ENCODE measurements at regions not wholly inside any gene's neighbourhood (a gene's known extent, or its start where the extent isn't known, plus 50 kb on each side); places are given as distances from the start of the nearest gene placed in this dataset.

DNA sequence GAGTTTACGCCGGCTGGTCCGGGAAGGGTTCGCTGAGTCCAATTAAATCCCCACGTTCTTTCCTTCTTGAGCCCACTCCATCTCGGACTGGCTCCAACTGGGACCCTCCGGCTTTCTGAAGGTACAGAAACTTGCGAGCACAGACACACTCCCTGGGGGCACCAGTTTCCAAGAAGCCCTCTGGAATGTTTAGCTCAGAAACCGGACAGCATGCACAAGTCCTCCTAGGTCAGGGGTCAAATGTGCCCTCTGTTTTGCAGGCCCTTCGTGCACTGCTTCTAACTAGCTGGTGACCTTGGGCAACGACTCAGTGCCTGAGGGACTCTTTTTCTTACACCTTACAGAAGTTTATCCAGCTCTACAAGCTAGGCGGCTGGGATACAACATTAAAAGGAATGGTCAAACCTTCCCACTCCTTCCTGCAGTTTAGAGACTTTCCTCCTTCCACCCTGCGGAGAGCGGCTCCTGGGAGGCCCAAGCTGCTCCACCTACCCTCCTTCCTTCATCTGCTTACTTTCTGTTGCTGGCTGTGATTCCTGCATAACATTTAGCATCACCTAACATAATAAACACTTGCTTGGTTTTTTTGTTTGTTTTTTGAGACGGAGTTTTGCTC, 275.5 kb downstream of the BCOR start:
- intact Hi-C loops (cut with DNase I; ENCODE audit: low total_unique reads), result loop anchor here (5.0 kb wide), 1 partner anchor 765 kb away; no protein-coding TSS in a partner anchor
- TF ChIP-seq, protein P1, sequence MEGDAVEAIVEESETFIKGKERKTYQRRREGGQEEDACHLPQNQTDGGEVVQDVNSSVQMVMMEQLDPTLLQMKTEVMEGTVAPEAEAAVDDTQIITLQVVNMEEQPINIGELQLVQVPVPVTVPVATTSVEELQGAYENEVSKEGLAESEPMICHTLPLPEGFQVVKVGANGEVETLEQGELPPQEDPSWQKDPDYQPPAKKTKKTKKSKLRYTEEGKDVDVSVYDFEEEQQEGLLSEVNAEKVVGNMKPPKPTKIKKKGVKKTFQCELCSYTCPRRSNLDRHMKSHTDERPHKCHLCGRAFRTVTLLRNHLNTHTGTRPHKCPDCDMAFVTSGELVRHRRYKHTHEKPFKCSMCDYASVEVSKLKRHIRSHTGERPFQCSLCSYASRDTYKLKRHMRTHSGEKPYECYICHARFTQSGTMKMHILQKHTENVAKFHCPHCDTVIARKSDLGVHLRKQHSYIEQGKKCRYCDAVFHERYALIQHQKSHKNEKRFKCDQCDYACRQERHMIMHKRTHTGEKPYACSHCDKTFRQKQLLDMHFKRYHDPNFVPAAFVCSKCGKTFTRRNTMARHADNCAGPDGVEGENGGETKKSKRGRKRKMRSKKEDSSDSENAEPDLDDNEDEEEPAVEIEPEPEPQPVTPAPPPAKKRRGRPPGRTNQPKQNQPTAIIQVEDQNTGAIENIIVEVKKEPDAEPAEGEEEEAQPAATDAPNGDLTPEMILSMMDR (IDR thresholded peaks at IDR 0.05), result no peak
- TF ChIP-seq POLR2AphosphoS5 (IDR thresholded peaks at IDR 0.05), result no peak
- TF ChIP-seq POLR2A (IDR thresholded peaks at IDR 0.05), result no peak
- H3K4me1 ChIP-seq, result no peaks in the 10 kb centered on the region
- no peaks in the 10 kb centered on the region for H3K36me3 ChIP-seq
- peaks cover 0 to 8% of the 10 kb centered on the region in 2 donors for H3K9me3 ChIP-seq
- DNase-seq (ENCODE audit: low spot score in 2 of 2), result no peak
- no peak overlapping the region for H3K4me3 ChIP-seq
- no peak overlapping the region for H3K27ac ChIP-seq
- H3K27me3 ChIP-seq, result peaks cover 0 to 80% of the 10 kb centered on the region in 2 donors

GRCh38 chrX:39823424-39823823, 274.3 kb downstream of the BCOR start:
- DNase-seq (ENCODE audit: low spot score in 2 of 2), result no peak
- no peak overlapping the region for H3K4me3 ChIP-seq
- TF ChIP-seq, protein P1 (IDR thresholded peaks at IDR 0.05), result no peak
- TF ChIP-seq POLR2AphosphoS5 (IDR thresholded peaks at IDR 0.05), result no peak
- TF ChIP-seq POLR2A (IDR thresholded peaks at IDR 0.05), result no peak
- intact Hi-C loops (cut with DNase I; ENCODE audit: low total_unique reads), result loop anchor here (5.0 kb wide), 1 partner anchor 766 kb away; no protein-coding TSS in a partner anchor
- peaks cover 0 to 8% of the 10 kb centered on the region in 2 donors for H3K9me3 ChIP-seq
- no peak overlapping the region for H3K27ac ChIP-seq
- no peaks in the 10 kb centered on the region for H3K4me1 ChIP-seq
- H3K36me3 ChIP-seq, result no peaks in the 10 kb centered on the region
- peaks cover 0 to 68% of the 10 kb centered on the region in 2 donors for H3K27me3 ChIP-seq

- intact Hi-C loops (cut with DNase I; ENCODE audit: low total_unique reads), result loop anchor here (5.0 kb wide), 1 partner anchor 767 kb away; no protein-coding TSS in a partner anchor
- Histone ChIP-seq H3K27ac (no peak overlapping the region), H3K4me1 (no peaks in the 10 kb centered on the region), H3K36me3 (no peaks in the 10 kb centered on the region), H3K4me3 (no peak overlapping the region), H3K9me3 (peaks cover 0 to 8% of the 10 kb centered on the region in 2 donors), H3K27me3 (peaks cover 0 to 68% of the 10 kb centered on the region in 2 donors)
- TF ChIP-seq POLR2A (IDR thresholded peaks at IDR 0.05), result no peak
- no peak for TF ChIP-seq POLR2AphosphoS5 (IDR thresholded peaks at IDR 0.05)
- TF ChIP-seq, protein P1 (IDR thresholded peaks at IDR 0.05), result no peak
- DNase-seq (ENCODE audit: low spot score in 2 of 2), result no peak
These were observed 273.9 kb downstream of the BCOR start for GRCh38 chrX:39823854-39824253.

DNA sequence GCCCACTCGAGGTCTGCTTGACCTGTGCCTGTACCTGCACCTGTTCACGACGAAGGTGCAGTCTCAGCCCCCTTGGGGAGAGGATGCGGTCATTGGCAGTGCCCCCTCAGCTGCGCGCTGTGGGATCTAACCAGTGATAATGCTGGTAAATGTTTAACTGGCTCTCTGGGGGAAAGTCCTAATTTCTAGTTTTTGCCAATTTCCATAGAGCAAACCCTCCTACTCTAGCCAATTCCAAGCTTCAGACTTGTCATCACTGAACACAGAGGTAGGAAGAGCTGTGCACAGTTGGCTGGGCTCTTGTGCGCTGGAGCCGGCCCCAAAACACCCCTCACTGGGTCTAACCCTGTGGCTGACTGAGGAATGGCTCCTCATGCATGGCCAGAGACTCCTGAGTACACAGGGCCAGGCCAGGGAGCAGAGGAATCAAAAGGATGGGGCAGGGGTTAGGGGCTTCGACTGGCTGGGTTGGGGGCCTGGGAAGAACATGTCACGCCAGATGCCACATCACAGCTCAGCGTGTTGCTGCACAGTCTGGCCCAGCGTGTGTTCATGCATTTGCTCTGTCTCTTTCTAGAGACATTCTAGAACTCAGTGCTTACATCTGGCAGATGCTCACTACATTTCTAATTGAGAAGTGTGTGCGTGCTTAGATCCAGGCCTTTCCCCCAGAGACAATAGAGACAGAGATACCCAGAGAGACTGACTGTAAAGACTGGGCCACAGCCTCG, 270.8 kb downstream of the BCOR start:
- Histone ChIP-seq H3K36me3 (no peaks in the 10 kb centered on the region), H3K4me1 (no peaks in the 10 kb centered on the region), H3K4me3 (no peak overlapping the region), H3K27ac (no peak overlapping the region), H3K27me3 (peaks cover 0 to 44% of the 10 kb centered on the region in 2 donors), H3K9me3 (peaks cover 3 to 8% of the 10 kb centered on the region in 2 donors)
- DNase-seq (ENCODE audit: low spot score in 2 of 2), result no peak
- TF ChIP-seq POLR2AphosphoS5 (IDR thresholded peaks at IDR 0.05) (no peak), POLR2A (IDR thresholded peaks at IDR 0.05) (no peak)
- TF ChIP-seq, protein P1 (IDR thresholded peaks at IDR 0.05), result no peak
- intact Hi-C loops (cut with DNase I; ENCODE audit: low total_unique reads), result no loop called here

GRCh38 chrX:39827951-39828350, 269.8 kb downstream of the BCOR start:
- peaks cover 0 to 8% of the 10 kb centered on the region in 2 donors for H3K9me3 ChIP-seq
- TF ChIP-seq POLR2A (IDR thresholded peaks at IDR 0.05), result no peak
- TF ChIP-seq POLR2AphosphoS5 (IDR thresholded peaks at IDR 0.05), result no peak
- TF ChIP-seq, protein P1 (IDR thresholded peaks at IDR 0.05), result no peak
- no peaks in the 10 kb centered on the region for H3K4me1 ChIP-seq
- H3K27me3 ChIP-seq, result peaks cover 0 to 48% of the 10 kb centered on the region in 2 donors
- no peak for DNase-seq (ENCODE audit: low spot score in 2 of 2)
- no peak overlapping the region for H3K27ac ChIP-seq
- no peaks in the 10 kb centered on the region for H3K36me3 ChIP-seq
- intact Hi-C loops (cut with DNase I; ENCODE audit: low total_unique reads), result no loop called here
- H3K4me3 ChIP-seq, result no peak overlapping the region
